ENCODE measurements at regions not wholly inside any gene's neighbourhood (a gene's known extent, or its start where the extent isn't known, plus 50 kb on each side); places are given as distances from the start of the nearest gene placed in this dataset.
"Not testable (repeated sequence)": the region's sequence is repeated elsewhere in the genome, so short reads cannot be mapped to it uniquely, and the experiment has no call there.

DNA sequence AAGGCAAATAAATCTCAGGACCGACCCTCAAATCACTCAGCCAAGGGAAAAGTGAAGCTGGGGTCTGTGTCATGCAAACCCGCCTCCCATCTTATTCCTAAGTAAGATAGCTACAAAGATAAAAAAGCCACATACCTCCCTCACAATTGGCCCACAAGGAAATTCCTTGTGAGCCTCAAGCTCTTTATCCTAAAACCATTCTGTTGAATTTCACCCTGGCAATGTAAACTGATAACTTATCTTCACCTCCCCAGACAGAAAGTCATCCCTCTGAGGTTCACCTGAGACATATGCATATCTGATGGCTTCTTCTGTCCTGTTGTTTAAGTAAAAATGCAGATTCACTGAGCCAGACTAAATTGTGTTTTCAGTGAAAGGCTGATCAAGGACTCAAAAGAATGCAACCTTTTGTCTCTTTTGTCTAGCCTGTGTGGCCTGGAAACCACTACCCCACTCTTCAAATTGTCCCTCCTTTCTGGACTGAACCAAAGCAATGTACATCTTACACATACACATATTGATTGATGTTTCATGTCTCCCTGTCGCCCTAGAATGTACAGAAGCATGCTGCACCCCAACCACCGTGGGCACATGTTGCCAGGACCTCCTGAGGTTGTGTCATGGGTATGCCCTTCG is 91.3 kb downstream of the MFAP3L start:
- DNase-seq (ENCODE audit: low spot score), result no peak

DNA sequence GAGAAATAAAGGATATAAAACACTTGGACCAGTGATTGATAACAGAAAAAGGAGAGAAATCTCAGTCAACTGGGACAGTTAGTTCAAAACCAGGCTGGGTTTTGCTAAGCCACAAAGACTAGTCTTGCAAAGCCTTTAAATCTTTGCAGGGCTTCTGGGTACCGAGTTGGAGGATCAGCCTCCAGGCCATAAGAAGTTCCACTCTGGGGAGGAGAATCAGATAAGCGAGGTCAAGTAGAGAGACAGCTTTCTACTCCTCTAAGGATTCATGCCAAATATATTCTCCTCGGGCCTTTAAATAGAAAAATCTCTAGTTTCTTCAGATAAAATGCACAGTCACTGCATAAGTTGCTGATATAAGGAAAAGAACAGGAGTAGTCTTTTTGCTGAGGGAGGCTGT is 92.7 kb downstream of the MFAP3L start:
- no peak for DNase-seq (ENCODE audit: low spot score)

DNA sequence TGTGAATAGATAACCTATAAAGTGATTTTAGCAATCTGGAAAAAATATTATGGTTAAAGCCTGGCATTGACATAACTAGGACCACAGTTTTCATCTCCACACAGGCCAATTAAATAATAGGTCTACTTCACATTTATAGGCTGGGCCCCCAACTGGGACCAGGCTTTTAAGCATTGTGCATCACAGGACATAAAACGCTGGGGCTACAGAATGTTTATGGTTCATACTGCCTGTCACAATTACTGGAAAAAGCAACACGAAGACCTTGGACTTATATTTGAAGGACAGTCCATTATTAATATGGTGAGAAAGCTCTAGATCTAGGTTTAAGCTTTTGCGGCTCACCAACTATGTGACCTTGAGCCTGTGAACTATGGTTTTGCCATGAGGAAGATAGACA is 94.2 kb downstream of the MFAP3L start:
- DNase-seq (ENCODE audit: low spot score), result no peak

DNA sequence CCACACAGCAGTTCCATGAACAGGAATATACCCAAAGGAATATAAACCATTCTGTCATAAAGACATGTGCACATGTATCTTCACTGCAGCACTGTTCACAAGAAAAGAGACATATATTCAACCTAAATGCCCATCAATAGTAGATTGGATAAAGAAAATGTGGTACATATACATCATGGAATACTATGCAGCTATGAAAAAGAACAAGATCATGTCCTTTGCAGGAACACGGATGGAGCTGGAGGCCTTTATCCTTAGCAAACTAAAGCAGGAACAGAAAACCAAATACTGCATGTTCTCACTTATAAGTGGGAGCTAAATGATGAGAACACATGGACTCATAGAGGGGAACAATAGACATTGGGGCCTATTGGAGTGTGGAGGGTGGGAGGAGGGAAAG is 95.4 kb downstream of the MFAP3L start:
- DNase-seq (ENCODE audit: low spot score), result not testable (repeated sequence)

DNA sequence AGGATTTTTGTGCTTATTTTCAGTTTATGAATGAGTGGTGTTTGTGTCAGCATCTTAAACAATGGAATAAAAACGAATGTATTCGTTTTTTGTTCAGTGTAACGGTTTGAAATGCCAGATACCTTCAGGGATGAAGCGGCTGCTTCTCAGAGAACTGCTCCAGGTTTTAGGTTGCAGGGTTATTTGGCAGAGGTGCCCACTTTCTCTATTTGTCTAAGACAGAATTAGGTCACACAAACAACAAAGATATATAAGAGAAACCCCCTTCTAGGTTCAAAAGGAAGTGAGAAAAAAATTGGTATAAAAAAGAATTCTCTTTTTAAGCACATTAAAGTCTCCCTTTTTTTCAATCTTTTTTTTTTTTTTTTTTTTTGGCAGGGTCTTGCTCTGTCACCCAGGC is 98.9 kb downstream of the MFAP3L start:
- DNase-seq (ENCODE audit: low spot score), result no peak

DNA sequence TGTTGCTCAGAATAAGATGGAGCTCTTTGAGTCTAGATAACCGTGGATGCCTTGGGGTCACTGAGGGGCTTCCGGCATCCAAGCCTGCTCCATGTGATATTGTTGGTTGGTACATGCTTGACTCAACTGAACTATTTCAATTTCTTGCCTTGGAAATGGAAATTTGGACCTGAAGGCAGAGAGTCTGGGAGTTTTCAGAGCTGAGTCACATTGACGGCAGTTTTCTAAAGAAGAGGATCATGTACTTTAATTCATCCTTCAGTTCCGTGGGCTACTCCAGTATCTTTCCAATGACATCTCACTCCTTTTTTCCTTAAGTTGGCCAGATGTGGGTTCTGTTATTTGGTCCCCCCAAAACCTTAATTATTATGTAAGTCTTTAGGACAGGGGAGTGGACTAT is 100.5 kb downstream of the MFAP3L start:
- no peak for DNase-seq (ENCODE audit: low spot score)

DNA sequence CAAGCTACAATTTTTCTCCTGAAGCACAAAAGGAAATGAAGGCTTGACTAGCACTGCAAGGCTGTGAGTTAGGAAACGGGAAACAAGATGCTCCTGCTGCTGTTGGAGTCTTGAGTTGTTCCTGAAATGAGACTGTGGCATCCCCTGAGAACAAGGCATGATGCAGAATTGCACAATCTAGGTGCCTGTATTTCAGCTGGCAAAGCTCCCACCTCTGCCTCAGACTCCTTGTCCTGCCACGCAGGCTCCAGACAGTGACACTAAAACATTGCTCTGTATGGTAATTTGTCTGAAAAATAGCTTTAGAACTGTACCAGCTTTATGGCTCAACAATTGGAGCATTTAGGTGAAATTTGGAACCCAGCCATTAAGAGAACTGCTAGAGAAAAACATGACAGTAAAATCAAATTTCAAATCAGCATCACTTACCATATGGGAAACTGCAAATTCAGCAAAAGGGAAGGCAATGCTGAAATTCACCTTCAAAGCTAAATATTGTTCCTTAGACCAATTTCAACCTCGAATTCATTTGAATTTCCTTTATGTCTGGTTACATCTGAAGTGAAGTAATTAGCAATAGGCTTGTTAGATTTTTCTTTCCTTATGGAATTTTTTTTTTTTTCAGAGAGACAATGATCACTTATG is 103.4 kb downstream of the MFAP3L start:
- no peak for DNase-seq (ENCODE audit: low spot score)

DNA sequence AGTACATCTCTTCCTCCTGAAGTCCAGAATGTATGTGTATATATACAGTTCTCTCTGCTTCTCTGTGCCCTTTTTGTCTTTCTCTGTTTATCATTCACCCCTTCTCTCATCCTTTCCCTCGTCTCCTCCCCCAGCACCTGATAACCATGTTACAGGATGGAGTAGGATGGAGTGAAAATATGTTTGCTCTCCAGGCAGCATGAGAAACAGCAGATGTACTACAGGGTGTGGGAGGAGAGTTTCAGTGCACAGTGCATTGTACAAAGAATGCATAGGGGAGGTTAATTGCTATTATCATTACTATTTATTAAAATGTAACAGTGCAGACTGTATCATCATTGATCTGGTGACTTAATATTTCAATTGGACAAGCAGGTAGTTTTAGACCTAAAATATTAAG is 104.5 kb downstream of the MFAP3L start:
- no peak for DNase-seq (ENCODE audit: low spot score)

DNA sequence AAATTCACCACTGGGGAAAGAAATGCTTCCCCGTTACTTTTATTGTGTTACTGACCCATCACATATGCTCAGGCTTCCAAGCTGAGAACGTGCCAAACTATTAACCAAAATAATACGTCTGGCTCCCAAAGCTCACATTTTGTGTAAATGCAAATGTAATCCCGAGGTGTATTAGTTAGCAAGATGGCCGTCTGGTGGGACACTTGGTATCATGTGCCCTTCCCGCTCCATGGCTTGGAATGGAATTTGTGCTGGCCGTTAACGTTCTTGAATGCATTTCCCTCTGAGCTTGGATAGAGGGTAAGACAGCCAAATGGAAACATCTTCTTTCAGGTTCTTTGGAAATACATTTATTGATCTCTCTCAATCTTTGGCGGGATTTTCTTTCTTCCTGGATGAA is 105.0 kb downstream of the MFAP3L start:
- no peak for DNase-seq (ENCODE audit: low spot score)

DNA sequence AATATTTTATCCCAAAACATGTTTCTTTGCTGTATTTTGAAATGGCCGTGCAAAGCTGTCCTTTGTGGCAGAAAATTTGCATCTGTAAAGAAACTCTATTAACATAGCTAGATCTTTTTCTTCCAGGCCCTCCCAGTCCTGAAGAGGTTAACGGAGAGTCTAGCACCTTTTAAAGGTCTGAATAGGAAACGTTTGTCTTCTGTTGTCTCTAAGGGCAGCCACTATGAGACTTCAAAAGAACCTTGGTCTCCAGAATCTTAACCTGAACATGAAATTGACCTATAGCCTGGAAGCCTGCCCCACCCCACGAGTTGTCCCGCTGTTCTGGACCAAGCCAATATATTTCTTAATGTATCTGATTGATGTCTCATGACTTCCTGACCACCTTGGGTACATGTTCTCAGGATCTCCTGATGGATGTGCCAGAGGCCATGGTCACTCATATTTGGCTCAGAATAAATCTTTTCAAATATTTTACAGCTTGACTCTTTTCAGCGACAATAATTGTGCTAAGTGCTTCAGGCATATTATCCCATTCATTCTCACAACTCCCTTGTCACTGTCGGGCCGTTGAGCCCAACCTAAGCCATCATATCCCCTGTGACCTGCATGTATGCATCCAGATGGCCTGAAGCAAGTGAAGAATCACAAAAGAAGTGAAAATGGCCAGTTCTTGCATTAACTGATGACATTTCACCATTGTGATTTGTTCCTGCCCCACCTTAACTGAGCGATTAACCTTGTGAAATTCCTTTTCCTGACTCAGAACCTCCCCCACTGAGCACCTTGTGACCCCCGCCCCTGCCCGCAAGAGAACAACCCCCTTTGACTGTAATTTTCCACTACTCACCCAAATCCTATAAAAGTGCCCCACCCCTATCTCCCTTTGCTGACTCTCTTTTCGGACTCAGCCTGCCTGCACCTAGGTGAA is 106.7 kb downstream of the MFAP3L start:
- DNase-seq (ENCODE audit: low spot score), result not testable (repeated sequence)

DNA sequence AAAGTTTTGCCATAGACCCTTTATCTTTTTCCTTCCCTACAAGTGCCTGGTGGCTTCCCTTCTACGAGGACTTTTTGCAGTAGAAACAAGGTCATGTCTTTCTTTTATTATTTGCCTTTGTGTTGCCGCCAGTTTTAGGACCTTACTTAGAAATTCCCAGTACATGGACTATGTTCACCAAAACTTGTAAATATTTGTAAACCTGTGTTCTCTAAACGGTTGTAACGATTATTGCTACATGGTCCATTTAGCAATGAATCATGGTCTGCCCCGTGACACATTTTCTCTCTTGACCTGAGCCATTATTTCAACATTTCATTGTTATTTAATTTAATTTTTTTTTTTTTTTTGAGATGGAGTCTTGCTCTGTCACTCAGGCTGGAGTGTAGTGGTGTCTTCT is 110.7 kb downstream of the MFAP3L start:
- DNase-seq (ENCODE audit: low spot score), result no peak

DNA sequence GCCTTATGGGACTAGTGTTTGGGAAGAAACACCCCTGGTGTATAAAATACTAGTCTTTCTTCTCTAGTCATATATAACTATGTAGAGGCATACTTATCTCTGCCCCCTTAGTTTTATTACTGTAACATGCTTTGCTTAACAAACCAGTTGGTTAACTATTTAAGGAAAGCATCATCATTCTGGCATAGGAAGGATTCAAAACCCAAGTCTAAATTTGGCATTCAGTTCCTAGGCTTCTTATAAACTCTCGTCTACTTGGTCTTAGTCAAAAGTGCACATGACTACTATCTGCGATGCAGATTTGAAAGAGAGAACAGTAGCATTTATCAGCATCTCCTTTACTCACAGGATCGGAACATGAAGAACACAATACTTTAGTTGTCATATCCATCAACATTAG is 111.3 kb downstream of the MFAP3L start:
- DNase-seq (ENCODE audit: low spot score), result no peak

DNA sequence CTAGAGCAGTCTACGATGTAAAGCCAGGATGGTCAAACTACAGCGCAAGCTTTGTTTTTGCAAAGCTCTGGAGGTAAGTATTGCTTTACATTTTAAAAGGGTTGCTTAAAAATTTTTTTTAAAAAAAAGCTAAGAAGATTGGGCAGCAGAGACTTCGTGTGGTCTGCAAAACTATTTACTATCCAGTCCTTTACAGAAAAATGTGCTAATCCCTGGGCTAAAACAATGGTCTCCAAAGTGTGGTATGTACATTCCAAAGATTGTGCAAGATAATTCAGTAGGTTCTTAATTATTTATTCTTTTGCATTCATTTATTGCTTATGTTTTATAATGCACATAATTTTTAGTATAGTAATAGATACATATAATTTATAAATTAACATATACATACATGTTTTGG is 113.2 kb downstream of the MFAP3L start:
- DNase-seq (ENCODE audit: low spot score), result no peak

DNA sequence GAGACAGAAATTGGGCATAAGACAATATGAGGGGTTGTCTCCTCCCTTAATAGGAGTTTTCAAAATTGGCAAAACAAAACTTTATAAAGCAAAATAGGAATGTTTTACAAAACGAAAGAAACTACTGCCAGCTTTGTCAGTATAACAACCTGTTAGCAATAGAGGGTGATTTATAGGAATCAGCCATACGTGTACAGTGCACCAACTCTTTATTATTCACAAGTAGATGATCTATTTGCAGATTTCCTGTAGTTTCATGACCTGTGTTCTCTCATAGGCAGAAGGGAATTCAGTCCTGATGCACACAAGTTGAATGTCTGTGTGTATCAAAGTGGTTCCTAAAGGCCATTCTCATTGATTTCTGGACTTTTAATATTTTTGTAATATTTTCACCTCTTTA is 116.3 kb downstream of the MFAP3L start:
- DNase-seq (ENCODE audit: low spot score), result no peak

DNA sequence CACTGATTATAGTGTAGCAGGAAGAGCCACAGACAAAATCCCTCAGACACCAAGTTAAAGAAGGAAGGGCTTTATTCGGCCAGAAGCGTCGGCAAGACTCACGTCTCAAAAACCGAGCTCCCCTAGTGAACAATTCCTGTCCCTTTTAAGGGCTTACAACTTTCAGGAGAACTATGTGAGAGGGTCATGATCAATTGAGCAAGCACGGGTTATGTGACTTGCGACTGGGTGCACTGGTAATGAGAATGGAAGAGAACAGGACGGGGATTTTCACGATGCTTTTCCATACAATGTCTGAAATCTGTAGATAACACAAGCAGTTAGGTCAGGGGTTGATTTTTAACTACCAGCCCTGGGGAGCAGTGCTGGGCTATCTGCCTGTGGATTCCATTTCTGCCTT is 116.7 kb downstream of the MFAP3L start:
- no peak for DNase-seq (ENCODE audit: low spot score)

DNA sequence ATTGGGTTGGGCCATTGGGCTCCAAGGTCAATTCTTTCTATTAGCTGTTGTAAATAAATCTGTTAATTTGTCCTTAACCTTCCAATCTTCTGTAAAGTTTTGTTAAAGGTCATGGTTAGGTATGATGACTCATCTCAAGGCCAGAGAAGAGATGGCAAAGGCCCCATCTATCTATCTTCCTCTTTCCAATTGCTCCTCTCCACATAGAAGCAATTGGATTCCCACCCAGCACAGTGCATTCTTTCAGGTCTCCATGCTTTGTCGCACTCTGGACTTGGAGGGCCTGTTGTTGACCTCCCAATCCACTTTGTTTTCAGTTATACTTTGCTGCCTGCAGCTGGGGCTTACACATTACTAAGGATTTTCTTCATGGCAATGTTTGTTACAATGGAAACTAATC is 118.5 kb downstream of the MFAP3L start:
- DNase-seq (ENCODE audit: low spot score), result no peak

DNA sequence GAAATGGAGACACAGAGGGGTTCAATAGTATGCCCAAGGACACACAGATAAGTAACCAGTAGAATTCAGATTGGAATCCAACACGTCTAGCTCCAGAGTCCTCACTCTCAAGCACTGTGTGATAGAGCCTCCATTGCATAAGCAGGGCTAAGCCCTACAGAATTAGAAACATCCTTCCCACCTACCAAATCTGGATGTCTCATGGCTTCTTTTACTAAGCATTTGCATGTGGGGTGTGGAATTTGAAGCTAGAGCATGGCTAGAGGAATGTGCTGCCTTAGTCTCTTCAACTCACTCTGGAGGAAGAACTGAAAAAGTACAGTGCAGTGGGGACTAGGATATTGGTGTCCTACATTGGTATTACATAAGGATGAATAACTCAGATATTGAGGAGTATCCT is 119.4 kb downstream of the MFAP3L start:
- no peak for DNase-seq (ENCODE audit: low spot score)

DNA sequence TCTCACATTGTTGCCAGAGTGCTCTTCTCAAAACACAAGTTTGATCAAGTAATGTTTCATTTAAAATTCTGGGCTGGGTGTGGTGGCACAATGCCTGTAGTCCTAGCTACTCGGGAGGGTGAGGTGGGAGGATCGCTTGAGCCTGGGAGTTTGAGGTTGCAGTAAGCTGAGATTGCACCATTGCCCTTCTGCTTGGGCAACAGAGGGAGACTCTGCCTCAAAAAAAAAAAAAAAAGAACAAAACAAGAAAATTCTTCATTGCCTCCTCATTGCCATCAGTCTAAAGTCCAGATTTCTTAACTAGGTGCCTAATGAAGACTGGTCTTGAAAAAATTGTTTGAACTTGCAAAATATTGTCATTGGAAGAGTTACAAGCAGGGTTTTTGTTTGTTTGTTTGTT is 120.1 kb downstream of the MFAP3L start:
- no peak for DNase-seq (ENCODE audit: low spot score)

DNA sequence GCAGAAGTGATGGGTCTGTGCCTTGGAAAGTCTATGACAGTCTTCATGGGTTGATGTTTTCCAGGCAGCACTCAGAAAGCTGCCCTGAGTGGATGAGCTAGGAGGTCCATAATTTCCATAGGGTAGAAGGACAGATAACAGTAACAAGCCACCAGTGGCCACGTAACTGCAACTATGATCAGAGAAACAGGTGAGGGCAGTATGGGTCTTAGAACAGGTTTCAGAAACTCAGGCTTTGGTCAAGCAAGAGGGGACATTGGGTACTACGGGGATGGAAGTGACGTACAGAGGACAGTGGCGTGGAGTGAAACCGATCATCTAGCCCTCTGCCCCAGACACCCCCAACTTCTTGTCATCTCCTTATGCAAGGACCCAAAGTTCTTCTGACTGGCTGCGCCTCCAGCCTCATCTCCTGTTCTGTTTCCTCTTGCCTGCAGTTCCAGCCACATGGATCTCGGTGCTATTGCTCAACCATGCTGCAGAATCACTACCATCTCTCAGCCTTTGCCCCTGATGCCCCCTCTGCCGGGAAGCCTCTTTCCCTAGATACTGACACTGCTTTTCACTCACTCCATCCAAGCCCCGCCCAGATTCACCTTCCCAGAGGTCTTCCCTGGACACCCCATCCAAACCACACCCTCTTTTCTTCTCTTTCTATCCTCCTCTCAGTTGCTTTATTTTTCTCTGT is 123.4 kb downstream of the MFAP3L start:
- DNase-seq (ENCODE audit: low spot score), result no peak

DNA sequence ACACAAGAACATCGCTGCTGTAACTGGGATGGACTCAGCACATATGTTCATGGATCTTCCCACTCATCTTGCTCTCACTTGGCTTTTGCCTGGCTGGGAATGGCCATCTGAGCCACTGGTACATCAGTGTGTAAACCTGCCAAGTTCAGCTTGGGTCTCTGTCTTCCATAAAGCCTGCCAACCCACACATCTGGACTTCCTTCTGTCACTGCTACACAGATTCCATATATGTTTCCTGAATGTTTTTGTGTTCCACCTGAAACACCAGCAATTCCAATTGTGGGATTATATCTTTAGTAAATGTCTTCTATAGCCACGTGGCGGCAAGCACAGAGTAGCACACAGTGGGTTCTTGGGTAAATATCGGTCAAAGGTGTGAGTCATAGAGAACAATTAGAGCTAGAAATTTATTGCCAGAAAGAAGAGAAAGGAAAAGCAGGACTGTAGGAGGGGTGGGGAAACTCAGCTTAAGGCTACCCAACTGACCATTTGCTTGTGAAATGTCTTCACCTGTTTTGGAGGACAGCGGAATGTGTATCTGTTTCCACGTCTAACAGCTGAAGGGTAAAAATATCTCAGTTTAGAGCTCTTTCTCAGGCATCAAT is 125.9 kb downstream of the MFAP3L start:
- DNase-seq (ENCODE audit: low spot score), result no peak

DNA sequence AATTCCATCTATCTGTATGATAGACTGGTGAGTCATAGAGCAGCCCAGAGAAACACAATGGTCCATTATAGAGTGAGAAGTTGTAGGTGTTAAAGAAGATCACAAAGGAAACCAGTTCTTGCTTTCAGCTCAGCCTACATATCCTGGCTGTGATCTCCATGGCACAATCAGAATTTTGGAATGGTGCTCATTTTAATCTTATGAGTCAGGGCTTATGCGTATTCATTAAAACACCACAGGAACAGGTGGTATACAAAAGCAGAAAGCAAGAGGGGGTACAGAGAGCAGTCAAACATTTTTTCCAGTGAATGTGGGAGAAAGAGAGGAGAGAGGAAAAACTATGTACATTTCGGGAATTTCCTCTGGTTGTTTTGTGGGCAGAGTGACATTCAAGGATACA is 126.9 kb downstream of the MFAP3L start:
- no peak for DNase-seq (ENCODE audit: low spot score)

DNA sequence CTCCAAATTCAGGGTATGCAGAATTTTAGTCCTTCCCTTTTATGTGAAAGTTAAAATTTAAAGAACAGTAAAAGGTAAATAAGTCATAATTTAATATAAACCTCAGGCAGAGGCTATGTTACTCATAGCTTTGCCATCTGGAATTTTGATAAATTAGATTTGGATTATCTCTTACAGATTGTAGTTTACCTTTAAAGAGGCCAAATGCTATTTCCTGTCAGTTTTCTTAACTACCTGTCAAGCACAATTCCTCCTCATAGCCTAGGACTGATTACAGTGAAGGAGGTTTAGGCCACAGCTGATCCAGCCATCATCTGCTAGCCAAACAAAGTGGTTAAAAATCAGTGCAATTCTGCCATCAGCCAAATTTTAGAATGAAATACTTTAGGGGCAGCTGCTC is 128.1 kb downstream of the MFAP3L start:
- no peak for DNase-seq (ENCODE audit: low spot score)

Measured in hepatic stellate cell (primary cell).